ENCODE measurements at regions not wholly inside any gene's neighbourhood (a gene's known extent, or its start where the extent isn't known, plus 50 kb on each side); places are given as distances from the start of the nearest gene placed in this dataset.

DNA sequence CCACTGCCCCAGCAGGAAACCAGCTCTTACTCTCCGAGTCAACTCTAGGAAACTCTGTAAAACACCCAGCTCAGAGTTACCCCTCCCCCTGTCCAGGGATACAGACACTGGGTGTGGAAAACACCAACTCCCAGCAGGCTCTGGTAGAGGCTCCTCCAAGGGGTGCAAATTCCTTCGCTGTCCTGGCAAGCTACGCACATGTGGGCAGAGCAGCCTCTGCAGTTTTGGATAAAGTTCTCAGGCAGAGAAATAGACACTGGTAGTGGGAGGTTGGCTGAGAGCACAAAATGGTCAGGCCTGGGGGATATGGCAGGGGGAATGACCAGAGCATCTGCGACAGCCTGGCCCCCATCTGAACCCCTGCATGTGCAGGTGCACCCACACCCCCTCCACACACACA lies 146.9 kb upstream of the SDK2 start:
- no peaks in the 10 kb centered on the region for H3K4me1 Mint-ChIP-seq (ENCODE audit: low read depth)
- no peaks in the 10 kb centered on the region for H3K9me3 Mint-ChIP-seq
- DNase-seq (ENCODE audit: low spot score): no peak
- H3K4me3 Mint-ChIP-seq: no peak overlapping the region
- H3K36me3 Mint-ChIP-seq (ENCODE audit: low read depth): no peaks in the 10 kb centered on the region
- H3K27ac Mint-ChIP-seq: no peak overlapping the region
- H3K27me3 Mint-ChIP-seq (ENCODE audit: low read depth): peaks cover 2% of the 10 kb centered on the region

DNA sequence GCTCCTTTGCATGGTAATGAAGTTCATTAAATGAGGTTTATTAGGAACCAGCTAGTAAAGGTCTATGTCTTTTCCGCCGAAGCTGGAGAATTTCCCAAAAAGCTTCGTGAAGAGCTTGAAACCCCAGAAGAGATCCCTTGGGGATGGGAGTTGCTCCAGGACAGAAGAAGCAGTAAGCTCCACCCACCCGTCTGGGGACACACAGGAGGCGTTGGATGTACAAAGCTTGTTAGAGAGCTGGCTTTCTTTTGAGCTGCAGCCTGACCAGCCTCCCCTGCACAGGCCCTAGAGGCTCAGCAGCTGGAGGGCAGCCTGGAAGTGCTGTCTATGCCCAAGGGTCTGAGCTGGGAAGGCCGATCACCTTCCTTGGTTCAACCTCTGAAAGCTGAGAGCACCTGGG lies 147.4 kb upstream of the SDK2 start:
- Mint-ChIP-seq H3K4me1 (ENCODE audit: low read depth) (no peaks in the 10 kb centered on the region), H3K27me3 (ENCODE audit: low read depth) (peaks cover 2% of the 10 kb centered on the region), H3K9me3 (no peaks in the 10 kb centered on the region), H3K36me3 (ENCODE audit: low read depth) (no peaks in the 10 kb centered on the region), H3K27ac (no peak overlapping the region), H3K4me3 (no peak overlapping the region)
- no peak for DNase-seq (ENCODE audit: low spot score)

DNA sequence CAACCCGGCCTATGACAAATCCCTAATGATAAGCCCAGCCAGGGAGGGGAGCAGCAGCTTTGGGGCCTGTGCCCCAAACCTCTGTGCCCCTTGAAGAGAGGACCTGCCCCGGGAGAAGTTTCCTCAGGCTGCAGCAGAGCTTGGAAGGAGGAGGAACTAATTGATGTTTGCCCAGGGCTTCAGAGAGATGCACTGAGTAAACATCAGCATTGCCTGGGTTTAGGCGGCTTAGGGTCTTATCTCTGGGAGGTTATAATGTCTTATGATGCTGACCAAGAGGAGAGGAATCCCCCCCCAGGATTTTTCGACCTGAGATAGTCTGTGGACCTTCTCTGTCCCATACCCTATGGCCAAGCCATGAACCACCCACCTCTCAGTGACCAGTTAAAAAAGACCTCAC lies 148.7 kb upstream of the SDK2 start:
- no peak overlapping the region for H3K27ac Mint-ChIP-seq
- no peak overlapping the region for H3K4me3 Mint-ChIP-seq
- H3K27me3 Mint-ChIP-seq (ENCODE audit: low read depth): peaks cover 2% of the 10 kb centered on the region

DNA sequence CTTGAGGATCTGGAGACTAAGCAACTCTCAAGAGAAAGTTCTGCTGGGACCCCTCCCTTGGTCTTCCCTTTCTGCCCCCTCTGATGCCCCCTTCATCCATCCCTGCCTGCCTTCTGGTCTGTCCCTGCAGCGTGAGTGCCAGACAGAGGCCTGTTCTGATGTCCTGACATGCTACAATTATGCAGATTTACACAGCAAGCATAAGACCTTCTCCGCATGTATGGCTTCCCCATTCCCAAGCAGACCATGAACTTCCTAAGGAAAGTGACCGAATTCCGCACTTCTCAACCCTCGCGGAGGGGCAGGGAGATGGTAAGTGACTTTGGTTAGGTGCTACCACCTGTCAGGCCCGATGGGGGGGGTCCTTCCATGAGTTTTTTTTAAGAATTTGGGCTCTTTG lies 150.1 kb upstream of the SDK2 start:
- Mint-ChIP-seq H3K36me3 (ENCODE audit: low read depth) (no peaks in the 10 kb centered on the region), H3K27me3 (ENCODE audit: low read depth) (peaks cover 2% of the 10 kb centered on the region), H3K4me1 (ENCODE audit: low read depth) (no peaks in the 10 kb centered on the region), H3K9me3 (no peaks in the 10 kb centered on the region), H3K4me3 (no peak overlapping the region), H3K27ac (no peak overlapping the region)
- DNase-seq (ENCODE audit: low spot score): no peak

More for the DNA sequence above, 148.7 kb upstream of the SDK2 start:
- no peaks in the 10 kb centered on the region for H3K9me3 Mint-ChIP-seq
- no peaks in the 10 kb centered on the region for H3K36me3 Mint-ChIP-seq (ENCODE audit: low read depth)
- H3K4me1 Mint-ChIP-seq (ENCODE audit: low read depth): no peaks in the 10 kb centered on the region
- DNase-seq (ENCODE audit: low spot score): no peak

DNA sequence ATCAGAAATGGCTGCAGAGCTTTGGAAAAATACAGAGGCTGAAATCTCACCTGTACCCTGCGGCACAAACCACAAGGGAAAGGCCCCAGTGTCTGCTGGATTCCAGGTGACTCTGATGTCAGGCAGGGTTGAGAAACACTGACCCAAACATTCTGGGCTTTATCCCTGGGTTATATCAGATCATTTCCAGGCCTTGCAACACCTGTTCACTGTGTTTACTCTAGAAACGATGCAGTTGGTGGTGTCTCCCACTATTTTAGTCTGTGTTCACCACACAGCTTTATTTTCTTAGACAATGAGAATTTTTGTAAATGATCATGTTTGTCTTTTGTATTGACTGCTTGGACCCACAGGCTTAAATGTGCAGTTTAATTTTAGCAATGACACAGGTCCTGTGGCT lies 151.5 kb upstream of the SDK2 start:
- Mint-ChIP-seq H3K27me3 (ENCODE audit: low read depth) (peaks cover 2% of the 10 kb centered on the region), H3K27ac (no peak overlapping the region), H3K36me3 (ENCODE audit: low read depth) (no peaks in the 10 kb centered on the region), H3K4me3 (no peak overlapping the region), H3K4me1 (ENCODE audit: low read depth) (no peaks in the 10 kb centered on the region), H3K9me3 (no peaks in the 10 kb centered on the region)
- no peak for DNase-seq (ENCODE audit: low spot score)

DNA sequence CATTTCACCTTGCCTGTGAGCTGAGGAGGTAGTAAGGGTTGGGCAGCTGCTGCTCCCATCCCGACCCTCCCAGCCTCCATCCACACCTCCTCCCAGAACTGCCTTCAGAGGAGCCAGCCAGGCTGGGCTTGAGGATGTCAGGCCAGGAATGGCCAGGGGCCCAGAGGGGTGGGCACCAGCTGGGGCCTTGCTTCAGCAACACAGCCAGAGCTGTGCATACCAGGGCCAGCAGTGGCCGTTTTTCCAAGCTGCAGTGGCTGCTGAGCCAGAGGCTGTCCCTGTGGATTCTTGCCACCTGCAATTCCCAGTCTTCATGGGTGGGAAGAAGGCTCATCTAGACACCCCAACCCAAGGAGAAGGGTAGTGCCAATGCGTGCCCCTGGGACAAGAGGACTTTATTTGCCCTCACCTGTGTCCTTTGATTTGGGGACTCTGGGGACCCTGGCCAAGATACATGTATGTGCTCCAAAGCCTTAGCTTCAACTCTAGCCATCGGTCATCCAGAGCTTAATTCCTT lies 153.4 kb upstream of the SDK2 start:
- Mint-ChIP-seq H3K9me3 (no peaks in the 10 kb centered on the region), H3K27me3 (ENCODE audit: low read depth) (peaks cover 2% of the 10 kb centered on the region), H3K27ac (no peak overlapping the region), H3K36me3 (ENCODE audit: low read depth) (no peaks in the 10 kb centered on the region), H3K4me1 (ENCODE audit: low read depth) (no peaks in the 10 kb centered on the region), H3K4me3 (no peak overlapping the region)
- no peak for DNase-seq (ENCODE audit: low spot score)

DNA sequence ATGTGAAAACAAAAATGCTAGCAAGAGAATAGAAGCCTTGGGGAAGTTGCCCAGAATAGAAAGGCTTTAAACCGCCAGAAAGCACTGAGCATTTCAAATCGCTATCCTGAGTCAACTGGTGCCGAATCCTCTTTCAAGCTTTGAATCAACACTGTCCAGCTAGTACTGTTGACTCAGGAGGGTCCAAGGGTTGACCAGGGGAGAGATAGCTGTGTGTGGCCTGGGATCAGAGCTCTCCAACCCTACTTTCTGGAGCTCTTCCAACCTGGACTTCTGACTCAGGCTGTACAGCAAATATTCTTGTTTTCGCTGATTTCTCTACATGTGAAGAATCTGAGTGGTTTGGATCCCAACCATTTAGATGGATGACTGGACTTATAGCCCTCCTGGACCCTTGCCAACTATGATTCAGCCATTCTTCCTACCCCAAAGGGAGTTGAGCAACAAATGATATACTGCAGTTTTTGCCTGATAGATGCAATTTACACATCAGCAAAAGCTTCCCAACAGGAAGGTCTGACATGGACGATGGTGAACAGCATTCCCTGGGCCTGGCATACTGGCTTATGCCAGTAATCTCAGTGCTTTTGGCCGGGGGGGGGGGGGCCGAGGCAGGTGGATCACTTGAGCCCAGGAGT lies 154.0 kb upstream of the SDK2 start:
- no peak for DNase-seq (ENCODE audit: low spot score)
- Mint-ChIP-seq H3K27ac (no peak overlapping the region), H3K9me3 (peaks cover 4% of the 10 kb centered on the region), H3K4me1 (ENCODE audit: low read depth) (no peaks in the 10 kb centered on the region), H3K4me3 (no peak overlapping the region), H3K36me3 (ENCODE audit: low read depth) (no peaks in the 10 kb centered on the region), H3K27me3 (ENCODE audit: low read depth) (peaks cover 2% of the 10 kb centered on the region)

DNA sequence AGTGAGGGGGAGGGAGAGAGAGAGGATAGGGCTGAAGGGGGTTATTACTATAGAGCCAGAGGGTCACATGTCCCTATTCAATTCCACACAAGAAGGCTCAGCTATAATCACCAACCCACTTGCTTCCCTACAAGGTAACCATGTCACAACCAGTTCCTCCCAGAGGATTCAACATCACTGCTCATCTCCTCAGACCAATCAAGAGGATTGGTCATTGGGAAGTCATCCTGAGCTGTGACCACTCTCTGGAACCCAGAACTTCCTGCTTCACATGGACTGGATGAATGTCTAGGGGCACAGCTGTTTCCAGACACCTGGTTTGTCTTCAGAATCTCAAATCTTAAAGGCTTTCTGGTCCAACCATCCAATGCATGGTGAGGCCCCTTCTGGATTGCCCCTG lies 154.9 kb upstream of the SDK2 start:
- H3K27me3 Mint-ChIP-seq (ENCODE audit: low read depth): no peaks in the 10 kb centered on the region
- peaks cover 4% of the 10 kb centered on the region for H3K9me3 Mint-ChIP-seq
- H3K4me1 Mint-ChIP-seq (ENCODE audit: low read depth): no peaks in the 10 kb centered on the region
- DNase-seq (ENCODE audit: low spot score): no peak
- H3K36me3 Mint-ChIP-seq (ENCODE audit: low read depth): no peaks in the 10 kb centered on the region
- H3K4me3 Mint-ChIP-seq: no peak overlapping the region
- no peak overlapping the region for H3K27ac Mint-ChIP-seq

DNA sequence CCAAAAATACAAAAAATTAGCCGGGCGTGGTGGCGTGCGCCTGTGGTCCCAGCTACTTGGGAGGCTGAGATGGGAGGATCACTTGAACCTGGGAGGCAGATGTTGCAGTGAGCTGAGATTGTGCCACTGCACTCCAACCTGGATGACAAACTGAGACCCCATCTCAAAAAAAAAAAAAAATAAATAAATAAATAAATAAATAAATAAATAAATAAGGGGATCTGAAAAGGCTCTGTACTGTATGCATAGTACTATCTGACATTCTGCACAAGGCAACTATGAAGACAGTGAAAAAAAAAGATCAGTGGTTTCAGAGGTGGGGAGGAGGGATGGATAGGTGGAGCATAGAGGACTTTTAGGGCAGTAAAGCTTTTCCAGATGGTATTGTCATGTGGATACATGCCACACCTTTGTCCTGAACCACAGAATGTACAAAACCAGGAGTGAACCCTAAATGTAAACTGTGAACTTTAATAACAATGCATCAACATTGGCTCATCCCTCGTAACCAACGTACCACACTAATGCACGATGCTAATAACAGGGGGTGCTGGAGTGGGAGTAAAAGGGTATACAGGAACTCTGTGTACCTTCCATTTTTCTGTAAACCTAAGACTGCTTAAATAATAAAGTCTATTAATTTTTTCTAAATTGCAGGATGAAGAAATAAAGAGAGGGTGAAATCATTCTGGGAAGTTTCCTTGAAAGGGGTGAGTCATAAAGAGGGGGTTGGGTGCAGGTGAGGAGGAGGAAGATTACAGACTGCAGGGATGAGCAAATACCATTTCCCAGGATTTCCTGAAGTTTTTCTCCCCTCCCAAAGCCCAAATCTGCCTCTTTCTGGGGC lies 155.8 kb upstream of the SDK2 start:
- no peaks in the 10 kb centered on the region for H3K4me1 Mint-ChIP-seq (ENCODE audit: low read depth)
- peaks cover 4% of the 10 kb centered on the region for H3K9me3 Mint-ChIP-seq
- no peak overlapping the region for H3K4me3 Mint-ChIP-seq
- H3K36me3 Mint-ChIP-seq (ENCODE audit: low read depth): no peaks in the 10 kb centered on the region
- no peaks in the 10 kb centered on the region for H3K27me3 Mint-ChIP-seq (ENCODE audit: low read depth)
- no peak overlapping the region for H3K27ac Mint-ChIP-seq
- DNase-seq (ENCODE audit: low spot score): no peak

DNA sequence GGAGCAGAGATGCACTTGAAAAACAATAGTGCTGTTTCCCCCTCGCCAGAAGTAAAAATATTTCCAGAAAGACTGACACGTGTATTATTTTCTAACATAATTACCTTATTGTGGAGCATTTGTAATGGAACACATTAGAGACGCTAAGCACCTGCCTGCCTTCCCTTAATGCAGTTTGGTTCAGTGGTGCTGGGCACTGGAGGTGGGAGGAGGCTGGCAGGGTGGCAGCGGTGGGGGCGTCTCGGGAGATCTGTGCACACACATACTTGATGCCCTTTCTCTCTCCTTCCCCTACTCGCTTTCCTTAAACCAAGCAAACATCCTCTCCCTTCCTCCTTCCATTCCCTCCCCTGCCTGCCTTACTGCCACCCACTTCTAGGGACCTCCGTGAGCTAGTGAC lies 156.6 kb upstream of the SDK2 start:
- Mint-ChIP-seq H3K9me3 (peaks cover 4% of the 10 kb centered on the region), H3K36me3 (ENCODE audit: low read depth) (no peaks in the 10 kb centered on the region), H3K4me3 (no peak overlapping the region), H3K4me1 (ENCODE audit: low read depth) (no peaks in the 10 kb centered on the region), H3K27ac (no peak overlapping the region), H3K27me3 (ENCODE audit: low read depth) (no peaks in the 10 kb centered on the region)
- no peak for DNase-seq (ENCODE audit: low spot score)

DNA sequence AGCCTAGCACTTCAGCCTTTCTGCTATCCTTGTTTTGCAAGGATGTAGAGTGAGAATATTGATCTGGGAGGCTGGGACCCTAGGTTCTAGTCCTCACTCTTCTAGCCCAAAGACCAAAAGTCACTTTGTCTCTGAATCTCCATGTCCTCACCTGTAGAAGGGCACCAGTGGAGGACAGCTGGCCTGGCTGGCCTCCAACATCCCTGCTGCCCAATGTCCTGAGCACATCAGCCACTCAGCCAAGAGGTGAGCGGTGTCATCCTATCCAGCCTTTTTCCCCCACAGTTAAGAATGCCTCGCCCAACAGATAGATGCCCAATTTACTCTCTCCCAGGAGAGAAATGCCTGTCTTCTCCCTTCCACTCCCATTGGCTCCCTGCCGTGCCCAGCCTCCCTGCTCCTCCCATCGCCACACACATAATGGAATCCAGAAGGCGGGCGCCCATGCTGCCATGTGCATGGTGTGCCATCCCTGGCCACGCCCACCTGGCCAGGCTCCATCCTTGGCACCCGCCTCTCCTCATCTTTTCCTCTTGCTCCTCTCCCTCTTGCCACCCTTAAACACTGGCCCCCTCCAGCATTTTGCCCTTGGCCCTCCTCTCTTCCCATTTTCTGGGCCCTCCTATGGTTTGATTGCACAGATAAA lies 157.3 kb upstream of the SDK2 start:
- peaks cover 4% of the 10 kb centered on the region for H3K9me3 Mint-ChIP-seq
- no peak overlapping the region for H3K27ac Mint-ChIP-seq
- no peak overlapping the region for H3K4me3 Mint-ChIP-seq
- no peaks in the 10 kb centered on the region for H3K4me1 Mint-ChIP-seq (ENCODE audit: low read depth)
- H3K27me3 Mint-ChIP-seq (ENCODE audit: low read depth): no peaks in the 10 kb centered on the region
- DNase-seq (ENCODE audit: low spot score): no peak
- no peaks in the 10 kb centered on the region for H3K36me3 Mint-ChIP-seq (ENCODE audit: low read depth)

DNA sequence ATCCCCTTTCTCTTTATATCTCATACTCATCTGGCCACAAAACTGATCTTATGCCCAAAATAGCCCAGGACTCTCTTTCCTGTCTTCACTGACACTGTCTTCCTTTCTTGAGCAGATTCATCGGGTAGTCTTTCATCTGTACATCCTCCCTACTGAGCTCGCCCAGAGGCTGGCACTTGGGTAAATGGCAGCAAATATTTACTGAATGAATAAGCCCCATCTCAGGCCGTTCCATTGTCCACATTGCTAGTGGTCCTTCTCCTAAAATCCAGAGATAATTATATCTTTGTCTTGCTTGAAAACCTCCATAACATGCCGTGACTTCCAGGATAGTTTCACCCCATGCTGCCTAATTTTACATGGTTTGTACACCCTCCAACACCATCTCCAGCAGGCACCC lies 158.1 kb upstream of the SDK2 start:
- Mint-ChIP-seq H3K36me3 (ENCODE audit: low read depth) (no peaks in the 10 kb centered on the region), H3K9me3 (peaks cover 4% of the 10 kb centered on the region), H3K27me3 (ENCODE audit: low read depth) (no peaks in the 10 kb centered on the region), H3K27ac (no peak overlapping the region), H3K4me1 (ENCODE audit: low read depth) (no peaks in the 10 kb centered on the region), H3K4me3 (no peak overlapping the region)
- no peak for DNase-seq (ENCODE audit: low spot score)

DNA sequence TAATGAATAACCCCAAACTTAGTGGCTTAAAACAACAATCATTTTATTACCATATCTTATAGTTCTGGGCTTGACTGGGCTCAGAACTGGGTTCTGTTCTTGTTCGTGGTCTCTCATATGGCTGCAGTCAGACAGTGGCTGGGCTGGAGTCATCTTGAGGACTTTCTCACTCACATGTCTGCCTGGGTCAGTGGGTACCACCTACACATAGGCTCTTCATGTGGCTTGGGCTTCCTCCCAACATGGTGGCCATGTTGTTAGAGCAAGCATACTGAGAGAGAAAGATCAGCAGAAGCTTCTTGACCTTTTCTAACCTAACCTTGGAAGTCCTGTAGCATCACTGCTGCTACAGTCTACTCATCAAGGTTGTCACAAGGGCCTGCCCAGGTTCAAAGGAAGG lies 158.6 kb upstream of the SDK2 start:
- Mint-ChIP-seq H3K27ac (no peak overlapping the region), H3K4me1 (ENCODE audit: low read depth) (no peaks in the 10 kb centered on the region), H3K4me3 (no peak overlapping the region), H3K36me3 (ENCODE audit: low read depth) (no peaks in the 10 kb centered on the region), H3K27me3 (ENCODE audit: low read depth) (peaks cover 3% of the 10 kb centered on the region), H3K9me3 (peaks cover 4% of the 10 kb centered on the region)
- no peak for DNase-seq (ENCODE audit: low spot score)

DNA sequence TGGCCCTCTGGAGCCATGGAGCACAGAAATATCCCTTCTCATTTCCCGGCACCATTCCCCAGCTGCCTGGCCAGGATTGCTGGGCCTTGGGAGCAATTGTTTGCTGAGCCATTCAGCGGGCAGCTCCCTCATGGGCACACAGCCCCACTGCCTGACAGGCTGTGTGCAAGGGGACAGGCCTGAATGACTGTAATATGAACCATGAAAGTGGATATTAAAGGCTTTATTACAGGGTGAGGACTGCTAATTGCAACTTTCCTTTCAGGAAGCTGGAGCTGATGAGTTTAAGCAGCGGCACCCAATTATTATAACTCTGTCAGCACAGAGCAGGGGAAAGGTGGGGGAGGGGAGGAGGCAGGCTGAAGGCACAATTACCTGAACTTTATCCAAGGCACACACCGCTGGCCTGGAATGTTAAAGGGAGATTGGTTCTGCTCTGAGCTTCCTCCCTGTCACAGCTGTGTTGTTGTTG lies 159.8 kb upstream of the SDK2 start:
- Mint-ChIP-seq H3K9me3 (peaks cover 4% of the 10 kb centered on the region), H3K27me3 (ENCODE audit: low read depth) (peaks cover 3% of the 10 kb centered on the region), H3K4me3 (no peak overlapping the region), H3K36me3 (ENCODE audit: low read depth) (no peaks in the 10 kb centered on the region), H3K4me1 (ENCODE audit: low read depth) (no peaks in the 10 kb centered on the region), H3K27ac (no peak overlapping the region)
- no peak for DNase-seq (ENCODE audit: low spot score)
